ENCODE measurements at regions not wholly inside any gene's neighbourhood (a gene's known extent, or its start where the extent isn't known, plus 50 kb on each side); places are given as distances from the start of the nearest gene placed in this dataset.
"Not testable (repeated sequence)": the region's sequence is repeated elsewhere in the genome, so short reads cannot be mapped to it uniquely, and the experiment has no call there.

DNA sequence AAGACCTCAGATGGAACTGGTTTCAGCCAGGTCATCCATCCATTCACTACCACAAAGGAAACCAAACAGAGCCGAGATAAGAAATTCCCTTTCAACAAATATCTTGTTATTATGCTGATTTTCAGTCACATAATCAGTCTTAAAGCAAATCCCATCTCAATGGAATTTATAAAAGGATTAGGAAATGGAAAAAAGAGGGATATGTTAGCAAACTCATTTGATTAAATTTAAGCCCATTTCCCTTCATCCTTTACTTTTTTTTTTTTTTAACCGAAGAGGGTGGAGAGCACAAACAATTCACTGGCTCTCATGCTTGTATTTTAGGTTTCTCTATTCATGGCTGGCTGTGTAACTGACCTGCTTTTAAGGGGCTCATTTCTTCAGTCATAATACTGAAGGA is 109.0 kb upstream of the GATA6 start:
- H3K27me3 ChIP-seq (ENCODE audit: low read depth, low read length): no peaks in the 10 kb centered on the region
- no peaks in the 10 kb centered on the region for H3K9me3 ChIP-seq (ENCODE audit: control insufficient read depth in 1 of 2, low read length in 2 of 2)
- no peak overlapping the region for H3K4me3 ChIP-seq (ENCODE audit: low read depth in 1 of 2, low read length in 2 of 2)
- no peak overlapping the region for H3K27ac ChIP-seq (ENCODE audit: low read length)
- H3K36me3 ChIP-seq (ENCODE audit: control insufficient read depth in 1 of 2, insufficient read depth in 2 of 2, low read length in 2 of 2): no peaks in the 10 kb centered on the region
- H3K4me1 ChIP-seq (ENCODE audit: control insufficient read depth in 1 of 2, insufficient read depth in 2 of 2, low read length in 2 of 2): no peaks in the 10 kb centered on the region

DNA sequence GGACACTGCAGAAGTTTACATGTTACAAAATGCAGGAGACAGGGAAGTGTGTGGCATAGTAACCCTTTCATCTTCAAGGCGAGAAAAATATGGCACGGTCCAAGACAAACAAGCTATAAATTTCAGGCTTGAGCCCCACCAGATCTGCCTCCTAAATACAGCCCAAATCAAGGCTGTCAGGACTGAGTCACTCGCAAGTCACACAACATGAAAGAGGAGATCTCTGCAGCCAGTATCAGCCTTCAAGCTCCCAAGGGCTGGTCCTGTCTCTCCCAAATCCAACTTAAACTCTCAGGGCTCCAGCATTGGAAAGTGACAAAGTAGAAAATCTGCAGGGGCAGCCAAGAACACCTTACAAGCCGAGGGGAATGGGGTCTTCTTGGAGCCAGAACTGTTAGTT is 106.3 kb upstream of the GATA6 start:
- Histone ChIP-seq H3K27ac (ENCODE audit: low read length) (no peak overlapping the region), H3K27me3 (ENCODE audit: low read depth, low read length) (no peaks in the 10 kb centered on the region), H3K4me1 (ENCODE audit: control insufficient read depth in 1 of 2, insufficient read depth in 2 of 2, low read length in 2 of 2) (no peaks in the 10 kb centered on the region), H3K9me3 (ENCODE audit: control insufficient read depth in 1 of 2, low read length in 2 of 2) (no peaks in the 10 kb centered on the region), H3K36me3 (ENCODE audit: control insufficient read depth in 1 of 2, insufficient read depth in 2 of 2, low read length in 2 of 2) (no peaks in the 10 kb centered on the region), H3K4me3 (ENCODE audit: low read depth in 1 of 2, low read length in 2 of 2) (no peak overlapping the region)

DNA sequence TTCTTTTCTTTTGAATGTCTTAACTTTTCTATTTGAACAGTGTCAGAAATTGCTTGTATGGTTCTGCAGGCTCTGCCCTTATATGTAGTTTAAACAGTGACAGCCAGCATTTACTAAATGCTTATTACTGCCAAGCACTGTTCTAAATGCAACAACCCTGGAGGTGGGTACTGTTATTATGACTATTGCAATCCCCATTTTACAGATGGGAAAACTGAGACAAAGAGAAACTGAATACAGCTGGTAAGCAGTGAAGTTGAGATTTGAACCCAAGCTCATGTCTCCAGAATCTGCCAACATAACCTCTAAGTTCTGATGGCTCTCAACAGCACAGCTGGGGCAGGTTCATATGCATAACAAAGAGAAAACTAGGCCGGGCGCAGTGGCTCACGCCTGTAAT is 105.7 kb upstream of the GATA6 start:
- Histone ChIP-seq H3K4me3 (ENCODE audit: low read depth in 1 of 2, low read length in 2 of 2) (no peak overlapping the region), H3K27ac (ENCODE audit: low read length) (no peak overlapping the region), H3K9me3 (ENCODE audit: control insufficient read depth in 1 of 2, low read length in 2 of 2) (no peaks in the 10 kb centered on the region), H3K27me3 (ENCODE audit: low read depth, low read length) (no peaks in the 10 kb centered on the region), H3K36me3 (ENCODE audit: control insufficient read depth in 1 of 2, insufficient read depth in 2 of 2, low read length in 2 of 2) (no peaks in the 10 kb centered on the region), H3K4me1 (ENCODE audit: control insufficient read depth in 1 of 2, insufficient read depth in 2 of 2, low read length in 2 of 2) (no peaks in the 10 kb centered on the region)

DNA sequence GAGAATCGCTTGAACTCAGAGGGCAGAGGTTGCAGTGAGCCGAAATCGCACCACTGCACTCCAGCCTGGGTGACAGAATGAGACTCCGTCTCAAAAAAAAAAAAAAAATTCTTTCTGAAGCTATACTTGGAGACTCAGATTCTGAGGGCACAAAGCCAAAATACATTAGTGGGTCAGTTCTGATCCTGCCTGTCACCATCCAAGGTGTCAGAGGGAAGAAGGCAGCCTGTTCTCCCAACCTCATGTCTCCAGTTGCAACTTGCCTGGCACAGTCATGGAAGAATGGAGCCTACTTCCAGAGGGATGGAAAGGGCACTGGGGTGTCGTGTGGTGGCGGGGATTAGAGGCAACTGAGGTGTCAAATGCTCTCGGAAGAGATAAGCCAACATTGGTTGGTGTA is 104.8 kb upstream of the GATA6 start:
- Histone ChIP-seq H3K4me3 (ENCODE audit: low read depth in 1 of 2, low read length in 2 of 2) (no peak overlapping the region), H3K9me3 (ENCODE audit: control insufficient read depth in 1 of 2, low read length in 2 of 2) (no peaks in the 10 kb centered on the region), H3K27me3 (ENCODE audit: low read depth, low read length) (no peaks in the 10 kb centered on the region), H3K27ac (ENCODE audit: low read length) (no peak overlapping the region), H3K4me1 (ENCODE audit: control insufficient read depth in 1 of 2, insufficient read depth in 2 of 2, low read length in 2 of 2) (no peaks in the 10 kb centered on the region), H3K36me3 (ENCODE audit: control insufficient read depth in 1 of 2, insufficient read depth in 2 of 2, low read length in 2 of 2) (no peaks in the 10 kb centered on the region)

DNA sequence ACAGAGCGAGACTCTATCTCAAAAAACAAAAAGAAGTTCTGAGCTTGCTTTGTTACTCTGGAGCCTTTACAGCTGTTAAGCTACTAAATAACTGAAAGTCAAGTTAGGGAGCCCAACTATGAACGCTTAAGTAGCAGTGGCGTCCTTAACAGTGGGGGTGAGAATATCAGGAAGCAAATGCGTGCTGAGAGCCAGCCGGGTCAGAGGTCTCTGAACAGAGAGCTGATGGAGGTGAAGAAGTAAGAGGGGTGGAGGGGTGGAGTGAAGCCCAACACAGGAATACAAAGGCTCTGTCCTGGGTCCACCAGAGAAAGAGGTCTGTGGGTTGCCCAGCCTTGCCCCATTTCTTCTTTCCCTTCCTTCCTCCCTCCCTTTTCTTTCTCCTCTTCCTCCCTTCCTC is 104.1 kb upstream of the GATA6 start:
- Histone ChIP-seq H3K27me3 (ENCODE audit: low read depth, low read length) (no peaks in the 10 kb centered on the region), H3K4me3 (ENCODE audit: low read depth in 1 of 2, low read length in 2 of 2) (no peak overlapping the region), H3K4me1 (ENCODE audit: control insufficient read depth in 1 of 2, insufficient read depth in 2 of 2, low read length in 2 of 2) (no peaks in the 10 kb centered on the region), H3K27ac (ENCODE audit: low read length) (no peak overlapping the region), H3K36me3 (ENCODE audit: control insufficient read depth in 1 of 2, insufficient read depth in 2 of 2, low read length in 2 of 2) (no peaks in the 10 kb centered on the region), H3K9me3 (ENCODE audit: control insufficient read depth in 1 of 2, low read length in 2 of 2) (no peaks in the 10 kb centered on the region)

DNA sequence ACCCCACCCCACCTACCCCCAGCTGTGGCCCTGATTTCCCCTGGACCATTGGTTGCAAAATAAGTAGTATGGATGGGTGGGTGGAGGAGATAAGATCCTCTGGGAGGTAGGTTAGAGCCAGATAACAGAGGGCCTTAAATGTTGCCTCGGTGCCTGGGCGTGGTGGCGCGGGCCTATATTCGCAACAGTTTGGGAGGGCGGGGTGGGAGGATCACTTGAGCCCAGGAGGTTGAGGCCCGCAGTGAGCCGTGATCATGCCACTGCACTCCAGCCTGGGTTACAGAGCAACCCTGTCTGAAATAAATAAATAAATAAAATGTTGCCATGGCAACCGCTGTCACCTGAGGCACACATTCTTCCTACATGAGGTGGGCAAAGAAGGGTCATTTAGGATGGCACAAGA is 103.3 kb upstream of the GATA6 start:
- no peaks in the 10 kb centered on the region for H3K36me3 ChIP-seq (ENCODE audit: control insufficient read depth in 1 of 2, insufficient read depth in 2 of 2, low read length in 2 of 2)
- no peaks in the 10 kb centered on the region for H3K9me3 ChIP-seq (ENCODE audit: control insufficient read depth in 1 of 2, low read length in 2 of 2)
- no peaks in the 10 kb centered on the region for H3K27me3 ChIP-seq (ENCODE audit: low read depth, low read length)
- H3K27ac ChIP-seq (ENCODE audit: low read length): no peak overlapping the region
- H3K4me1 ChIP-seq (ENCODE audit: control insufficient read depth in 1 of 2, insufficient read depth in 2 of 2, low read length in 2 of 2): no peaks in the 10 kb centered on the region
- no peak overlapping the region for H3K4me3 ChIP-seq (ENCODE audit: low read depth in 1 of 2, low read length in 2 of 2)

DNA sequence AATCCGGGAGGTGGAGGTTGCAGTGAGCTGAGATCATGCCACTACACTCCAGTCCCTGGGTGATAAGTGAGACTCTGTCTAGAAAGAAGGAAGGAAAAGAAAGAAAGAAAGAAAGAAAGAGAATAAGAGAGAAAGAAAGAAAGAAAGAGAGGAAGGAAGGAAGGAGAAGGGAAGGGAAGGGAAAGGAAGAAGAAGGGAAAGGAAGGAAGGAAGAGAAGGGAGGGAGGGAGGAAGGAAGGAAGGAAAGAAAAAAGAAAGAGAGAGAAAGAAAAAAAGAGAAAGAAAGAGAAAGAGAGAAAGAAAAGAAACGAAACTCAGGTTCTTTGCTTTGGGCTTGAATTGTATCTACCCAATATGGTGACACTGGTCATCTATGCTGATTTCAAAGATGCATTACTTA is 102.3 kb upstream of the GATA6 start:
- H3K36me3 ChIP-seq (ENCODE audit: control insufficient read depth in 1 of 2, insufficient read depth in 2 of 2, low read length in 2 of 2): no peaks in the 10 kb centered on the region
- no peaks in the 10 kb centered on the region for H3K4me1 ChIP-seq (ENCODE audit: control insufficient read depth in 1 of 2, insufficient read depth in 2 of 2, low read length in 2 of 2)
- no peak overlapping the region for H3K27ac ChIP-seq (ENCODE audit: low read length)
- H3K9me3 ChIP-seq (ENCODE audit: control insufficient read depth in 1 of 2, low read length in 2 of 2): no peaks in the 10 kb centered on the region
- H3K27me3 ChIP-seq (ENCODE audit: low read depth, low read length): no peaks in the 10 kb centered on the region
- no peak overlapping the region for H3K4me3 ChIP-seq (ENCODE audit: low read depth in 1 of 2, low read length in 2 of 2)

DNA sequence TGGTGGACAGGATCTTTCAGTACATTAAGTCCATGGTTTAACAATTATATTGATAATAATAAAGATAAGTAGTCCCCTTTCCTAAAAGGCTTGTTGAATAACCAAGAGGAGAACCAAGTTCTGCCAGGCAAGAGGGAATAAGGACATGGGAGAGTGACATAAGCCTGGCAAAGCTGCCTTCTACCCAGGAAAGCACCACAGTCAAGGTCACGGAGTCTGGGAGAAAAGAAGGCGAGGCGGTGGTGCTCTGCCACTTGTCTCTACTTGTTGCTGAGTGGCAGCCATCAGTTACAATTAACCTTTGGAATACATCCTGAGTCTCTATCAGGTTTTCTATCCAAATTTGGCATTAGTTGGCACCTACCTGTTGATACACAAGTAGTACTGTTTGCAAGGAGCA is 101.7 kb upstream of the GATA6 start:
- H3K27me3 ChIP-seq (ENCODE audit: low read depth, low read length): no peaks in the 10 kb centered on the region
- H3K27ac ChIP-seq (ENCODE audit: low read length): no peak overlapping the region
- H3K36me3 ChIP-seq (ENCODE audit: control insufficient read depth in 1 of 2, insufficient read depth in 2 of 2, low read length in 2 of 2): no peaks in the 10 kb centered on the region
- no peaks in the 10 kb centered on the region for H3K4me1 ChIP-seq (ENCODE audit: control insufficient read depth in 1 of 2, insufficient read depth in 2 of 2, low read length in 2 of 2)
- no peaks in the 10 kb centered on the region for H3K9me3 ChIP-seq (ENCODE audit: control insufficient read depth in 1 of 2, low read length in 2 of 2)
- no peak overlapping the region for H3K4me3 ChIP-seq (ENCODE audit: low read depth in 1 of 2, low read length in 2 of 2)

DNA sequence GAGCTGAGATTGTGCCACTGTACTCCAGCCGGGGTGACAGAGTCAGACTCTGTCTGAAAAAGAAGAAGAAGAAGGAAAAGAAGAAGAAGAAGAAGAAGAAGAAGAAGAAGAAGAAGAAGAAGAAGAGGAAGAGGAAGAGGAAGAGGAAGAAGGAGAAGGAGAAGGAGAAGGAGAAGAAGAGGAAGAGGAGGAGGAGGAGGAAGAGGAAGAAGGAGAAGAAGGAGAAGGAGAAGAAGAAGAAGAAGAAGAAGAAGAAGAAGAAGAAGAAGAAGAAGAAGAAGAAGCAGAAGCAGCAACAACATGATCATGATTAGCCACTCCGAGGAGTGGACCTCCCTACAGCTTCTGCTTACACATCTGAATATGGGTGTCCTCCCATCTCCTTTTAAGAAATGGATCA is 100.6 kb upstream of the GATA6 start:
- not testable (repeated sequence) for H3K36me3 ChIP-seq (ENCODE audit: control insufficient read depth in 1 of 2, insufficient read depth in 2 of 2, low read length in 2 of 2); H3K27me3 ChIP-seq (ENCODE audit: low read depth, low read length); H3K27ac ChIP-seq (ENCODE audit: low read length); H3K4me3 ChIP-seq (ENCODE audit: low read depth in 1 of 2, low read length in 2 of 2); H3K4me1 ChIP-seq (ENCODE audit: control insufficient read depth in 1 of 2, insufficient read depth in 2 of 2, low read length in 2 of 2); H3K9me3 ChIP-seq (ENCODE audit: control insufficient read depth in 1 of 2, low read length in 2 of 2)

DNA sequence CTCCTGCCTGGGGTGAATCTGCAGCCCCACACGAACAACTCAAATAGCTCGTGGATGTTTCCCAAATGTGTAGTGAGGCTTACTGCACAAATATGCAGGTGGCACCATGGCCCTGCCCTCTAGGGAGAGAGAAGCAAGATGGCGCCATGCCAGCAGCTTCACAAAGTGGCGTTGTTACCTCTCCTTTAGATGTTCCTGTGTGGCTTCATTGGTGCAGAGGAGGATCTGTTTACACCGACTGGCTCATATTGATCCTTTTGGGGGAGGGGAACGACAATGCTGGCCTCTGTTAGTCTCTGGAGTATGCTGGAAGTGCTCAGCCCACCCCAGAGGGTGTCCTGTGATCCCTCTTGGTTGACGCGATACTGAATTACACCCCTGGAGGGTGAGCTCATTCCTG is 99.5 kb upstream of the GATA6 start:
- H3K27ac ChIP-seq (ENCODE audit: low read length): no peak overlapping the region
- no peaks in the 10 kb centered on the region for H3K27me3 ChIP-seq (ENCODE audit: low read depth, low read length)
- no peaks in the 10 kb centered on the region for H3K4me1 ChIP-seq (ENCODE audit: control insufficient read depth in 1 of 2, insufficient read depth in 2 of 2, low read length in 2 of 2)
- no peaks in the 10 kb centered on the region for H3K9me3 ChIP-seq (ENCODE audit: control insufficient read depth in 1 of 2, low read length in 2 of 2)
- no peak overlapping the region for H3K4me3 ChIP-seq (ENCODE audit: low read depth in 1 of 2, low read length in 2 of 2)
- no peaks in the 10 kb centered on the region for H3K36me3 ChIP-seq (ENCODE audit: control insufficient read depth in 1 of 2, insufficient read depth in 2 of 2, low read length in 2 of 2)

DNA sequence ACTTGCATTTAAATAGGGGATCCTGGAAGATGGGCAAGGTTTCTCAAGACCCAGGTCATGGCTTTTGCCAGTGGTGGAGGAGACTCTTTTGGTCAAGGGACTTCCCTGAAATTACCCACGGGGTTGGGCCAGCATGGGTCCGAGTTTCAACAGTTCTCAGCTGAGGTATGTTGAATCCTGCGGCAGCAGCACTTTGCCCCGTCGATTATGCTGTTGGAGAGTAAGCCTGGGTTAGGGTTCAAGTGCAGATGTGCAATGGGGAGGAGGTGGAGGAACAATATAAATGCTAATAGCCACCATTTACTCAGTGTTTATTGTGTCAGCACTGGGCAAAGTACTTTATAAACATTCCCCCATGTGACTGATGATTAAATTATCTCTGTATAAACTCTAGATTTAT is 96.0 kb upstream of the GATA6 start:
- Histone ChIP-seq H3K4me3 (ENCODE audit: low read depth in 1 of 2, low read length in 2 of 2) (no peak overlapping the region), H3K27me3 (ENCODE audit: low read depth, low read length) (no peaks in the 10 kb centered on the region), H3K27ac (ENCODE audit: low read length) (no peak overlapping the region), H3K36me3 (ENCODE audit: control insufficient read depth in 1 of 2, insufficient read depth in 2 of 2, low read length in 2 of 2) (no peaks in the 10 kb centered on the region), H3K4me1 (ENCODE audit: control insufficient read depth in 1 of 2, insufficient read depth in 2 of 2, low read length in 2 of 2) (no peaks in the 10 kb centered on the region), H3K9me3 (ENCODE audit: control insufficient read depth in 1 of 2, low read length in 2 of 2) (no peaks in the 10 kb centered on the region)

DNA sequence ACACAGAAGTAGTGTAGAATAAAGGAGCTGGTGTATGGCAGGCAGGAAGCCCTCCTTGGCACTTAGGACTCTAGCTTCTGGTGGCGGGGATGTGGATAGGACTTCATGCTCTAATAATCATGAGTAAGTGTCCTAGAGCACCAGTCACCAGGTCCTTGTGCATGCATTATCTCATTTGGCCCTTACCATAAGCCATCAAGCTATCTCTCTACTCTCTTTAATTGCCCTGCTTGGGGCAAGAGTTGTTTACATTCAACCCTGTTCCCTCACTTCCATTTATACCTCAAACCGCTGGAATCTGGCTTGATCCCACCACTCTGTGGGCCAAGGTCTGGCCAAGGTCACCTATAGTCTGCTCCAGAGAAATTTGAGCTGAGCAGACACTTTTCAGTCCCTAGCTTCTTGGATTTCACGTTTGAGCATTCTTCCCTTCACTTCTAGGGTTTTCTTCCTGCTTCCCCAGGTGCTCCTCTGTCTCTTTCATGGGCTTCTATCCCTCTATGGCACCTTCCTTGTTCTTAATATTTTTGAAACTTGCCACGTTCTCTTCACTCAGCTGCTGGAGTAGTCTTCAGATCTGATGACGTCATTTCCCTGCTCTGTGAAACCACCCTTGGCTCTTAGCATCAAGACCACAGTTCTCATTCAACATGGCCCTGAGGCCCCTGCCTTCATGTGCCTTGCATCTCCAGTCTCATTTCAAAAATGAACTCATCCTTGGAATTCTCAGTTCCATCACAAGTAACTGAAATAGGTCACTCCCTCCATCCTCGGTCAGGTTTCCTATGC is 94.9 kb upstream of the GATA6 start:
- Histone ChIP-seq H3K36me3 (ENCODE audit: control insufficient read depth in 1 of 2, insufficient read depth in 2 of 2, low read length in 2 of 2) (no peaks in the 10 kb centered on the region), H3K4me1 (ENCODE audit: control insufficient read depth in 1 of 2, insufficient read depth in 2 of 2, low read length in 2 of 2) (no peaks in the 10 kb centered on the region), H3K27me3 (ENCODE audit: low read depth, low read length) (no peaks in the 10 kb centered on the region), H3K27ac (ENCODE audit: low read length) (no peak overlapping the region), H3K4me3 (ENCODE audit: low read depth in 1 of 2, low read length in 2 of 2) (no peak overlapping the region), H3K9me3 (ENCODE audit: control insufficient read depth in 1 of 2, low read length in 2 of 2) (no peaks in the 10 kb centered on the region)

All from muscle layer of duodenum (tissue), 2 donors.